BJ (cell line): ENCODE measurements at regions not wholly inside any gene's neighbourhood (a gene's known extent, or its start where the extent isn't known, plus 50 kb on each side); places are given as distances from the start of the nearest gene placed in this dataset.

ENCODE experiments used
- CTCF ChIA-PET: fragments of 350-600 bp; formaldehyde crosslinking; extraction: SDS; loops from one replicate; lab custom pipeline; 2021; ENCODE audit warnings: antibody characterized with exemption, inconsistent platforms; lab: Yijun Ruan, JAX
- POLR2A ChIA-PET: fragments of 300-600 bp; sonication (Branson Sonifier 250); formaldehyde crosslinking; extraction: SDS; loops from one replicate; lab custom pipeline; 2021; ENCODE audit warnings: antibody characterized with exemption; lab: Charles Lee
- DNase-seq: peaks from one replicate; pipeline ENCODE4 v3.0.0-alpha.2; 2011; ENCODE audit warnings: low read depth
- H3K27me3 ChIP-seq: 2 replicates; pipeline ENCODE4 v1.6.0; 2011; ENCODE audit warnings: low read length; ENCODE audit not compliant: control insufficient read depth, insufficient read depth
- H3K36me3 ChIP-seq: 2 replicates; pipeline ENCODE4 v1.5.1; 2011; ENCODE audit warnings: low read length; ENCODE audit not compliant: control insufficient read depth, insufficient read depth
- H3K4me3 ChIP-seq: 2 replicates; pipeline ENCODE4 v1.5.1; 2011; ENCODE audit warnings: low read depth, mild to moderate bottlenecking, control low read depth, low read length
- TF ChIP-seq, protein P1 (sequence below): IDR thresholded peaks from 2 replicates; pipeline ENCODE4 v1.5.1; 2011; ENCODE audit warnings: low read depth, mild to moderate bottlenecking, control low read depth, inconsistent platforms, low read length, moderate library complexity; ENCODE audit not compliant: insufficient read depth

DNA sequence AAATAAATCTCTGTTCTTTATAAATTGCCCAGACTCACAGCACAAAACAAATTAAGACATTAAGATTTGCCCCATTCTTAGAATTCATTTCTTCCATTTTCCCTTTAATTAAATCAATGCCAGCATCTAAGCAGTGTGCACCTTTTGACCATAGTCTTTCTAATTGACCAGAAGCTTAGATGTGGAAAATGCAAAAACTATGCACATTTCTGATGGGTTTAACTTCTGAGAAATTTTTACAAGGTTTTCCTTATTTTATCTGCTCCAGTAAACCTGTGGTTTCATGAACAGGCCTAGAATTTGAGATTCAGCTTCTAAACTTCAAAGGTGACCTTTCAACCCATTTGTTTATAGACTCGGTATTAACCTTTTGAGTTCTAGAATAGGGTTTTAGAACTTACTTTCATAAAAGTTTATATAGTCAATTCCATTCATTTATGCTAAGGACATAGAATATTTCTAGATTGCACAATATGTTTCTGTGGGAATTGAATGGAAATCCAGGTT, 437.8 kb upstream of the HSF2 start:
- ChIA-PET POLR2A (no interaction called here), CTCF (interaction anchor here (0.9 kb wide), 1 partner anchor 83 kb away, joined by 4 read pairs; no protein-coding TSS in a partner anchor)
- TF ChIP-seq, protein P1, sequence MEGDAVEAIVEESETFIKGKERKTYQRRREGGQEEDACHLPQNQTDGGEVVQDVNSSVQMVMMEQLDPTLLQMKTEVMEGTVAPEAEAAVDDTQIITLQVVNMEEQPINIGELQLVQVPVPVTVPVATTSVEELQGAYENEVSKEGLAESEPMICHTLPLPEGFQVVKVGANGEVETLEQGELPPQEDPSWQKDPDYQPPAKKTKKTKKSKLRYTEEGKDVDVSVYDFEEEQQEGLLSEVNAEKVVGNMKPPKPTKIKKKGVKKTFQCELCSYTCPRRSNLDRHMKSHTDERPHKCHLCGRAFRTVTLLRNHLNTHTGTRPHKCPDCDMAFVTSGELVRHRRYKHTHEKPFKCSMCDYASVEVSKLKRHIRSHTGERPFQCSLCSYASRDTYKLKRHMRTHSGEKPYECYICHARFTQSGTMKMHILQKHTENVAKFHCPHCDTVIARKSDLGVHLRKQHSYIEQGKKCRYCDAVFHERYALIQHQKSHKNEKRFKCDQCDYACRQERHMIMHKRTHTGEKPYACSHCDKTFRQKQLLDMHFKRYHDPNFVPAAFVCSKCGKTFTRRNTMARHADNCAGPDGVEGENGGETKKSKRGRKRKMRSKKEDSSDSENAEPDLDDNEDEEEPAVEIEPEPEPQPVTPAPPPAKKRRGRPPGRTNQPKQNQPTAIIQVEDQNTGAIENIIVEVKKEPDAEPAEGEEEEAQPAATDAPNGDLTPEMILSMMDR, result no peak
- no peaks in the 10 kb centered on the region for H3K36me3 ChIP-seq
- no peak for DNase-seq
- H3K4me3 ChIP-seq, result no peak overlapping the region
- no peaks in the 10 kb centered on the region for H3K27me3 ChIP-seq

GRCh38 chr6:121963826-121964225, 435.6 kb upstream of the HSF2 start:
- DNase-seq, result no peak

DNA sequence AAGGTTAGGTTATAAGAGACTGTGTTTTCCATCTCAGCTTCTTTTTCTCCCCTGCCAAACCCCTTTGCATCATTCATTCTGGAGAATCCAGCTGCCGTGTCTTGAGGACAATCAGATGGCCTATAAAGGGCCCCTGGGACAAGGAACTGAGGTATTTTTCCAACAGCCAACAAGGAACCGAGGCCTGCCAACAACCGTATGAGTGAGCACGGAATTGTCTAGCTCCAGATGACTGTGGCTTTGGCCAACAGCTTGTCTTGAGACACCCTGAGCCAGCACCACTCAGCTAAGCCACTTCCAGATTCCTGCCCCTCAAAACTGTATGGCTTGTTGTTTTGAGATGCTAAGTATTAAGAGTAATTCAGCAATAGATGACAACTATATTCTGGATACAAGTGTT, 433.7 kb upstream of the HSF2 start:
- POLR2A ChIA-PET, result no interaction called here
- H3K4me3 ChIP-seq, result no peak overlapping the region
- DNase-seq, result no peak
- no peaks in the 10 kb centered on the region for H3K36me3 ChIP-seq
- TF ChIP-seq, protein P1, result no peak
- CTCF ChIA-PET, result no interaction called here
- H3K27me3 ChIP-seq, result no peaks in the 10 kb centered on the region

More at GRCh38 chr6:121963826-121964225, 435.6 kb upstream of the HSF2 start:
- POLR2A ChIA-PET, result no interaction called here
- CTCF ChIA-PET, result no interaction called here
- no peaks in the 10 kb centered on the region for H3K27me3 ChIP-seq
- TF ChIP-seq, protein P1, result no peak
- no peaks in the 10 kb centered on the region for H3K36me3 ChIP-seq
- no peak overlapping the region for H3K4me3 ChIP-seq

GRCh38 chr6:121967631-121968030, 431.8 kb upstream of the HSF2 start:
- no peak overlapping the region for H3K4me3 ChIP-seq
- CTCF ChIA-PET, result no interaction called here
- no peaks in the 10 kb centered on the region for H3K27me3 ChIP-seq
- no peak for DNase-seq
- TF ChIP-seq, protein P1, result no peak
- POLR2A ChIA-PET, result no interaction called here
- no peaks in the 10 kb centered on the region for H3K36me3 ChIP-seq

GRCh38 chr6:121971931-121972335, 427.5 kb upstream of the HSF2 start:
- H3K36me3 ChIP-seq, result no peaks in the 10 kb centered on the region
- DNase-seq, result no peak
- TF ChIP-seq, protein P1, result no peak
- ChIA-PET POLR2A (interaction anchor here (0.5 kb wide), 1 partner anchor 35 kb away, joined by 3 read pairs; no protein-coding TSS in a partner anchor), CTCF (interaction anchor here (1.2 kb wide), 1 partner anchor 530 kb away, joined by 3 read pairs; no protein-coding TSS in a partner anchor)
- no peaks in the 10 kb centered on the region for H3K27me3 ChIP-seq
- H3K4me3 ChIP-seq, result no peak overlapping the region
